GM19351 (cell line): ENCODE measurements at regions not wholly inside any gene's neighbourhood (a gene's known extent, or its start where the extent isn't known, plus 50 kb on each side); places are given as distances from the start of the nearest gene placed in this dataset.
"Not testable (repeated sequence)": the region's sequence is repeated elsewhere in the genome, so short reads cannot be mapped to it uniquely, and the experiment has no call there.

ENCODE experiments used
- ATAC-seq: cut with Tn5 transposase; IDR thresholded peaks from one replicate; pipeline ENCODE4 v1.9.1; 2021; ENCODE audit warnings: mild to moderate bottlenecking, moderate library complexity; ENCODE audit not compliant: unreplicated experiment

GRCh38 chr6:43939281-43940070 lies 169.5 kb downstream of the VEGFA start:
- no peak for ATAC-seq

- no peak for ATAC-seq
Observed at GRCh38 chr6:43938178-43939105, 168.4 kb downstream of the VEGFA start.

GRCh38 chr6:43937236-43938177 lies 167.5 kb downstream of the VEGFA start:
- ATAC-seq: no peak

- no peak for ATAC-seq
Observed at GRCh38 chr6:43936476-43936875, 166.5 kb downstream of the VEGFA start.

- ATAC-seq: no peak
Observed at GRCh38 chr6:43935921-43936439, 166.0 kb downstream of the VEGFA start.

DNA sequence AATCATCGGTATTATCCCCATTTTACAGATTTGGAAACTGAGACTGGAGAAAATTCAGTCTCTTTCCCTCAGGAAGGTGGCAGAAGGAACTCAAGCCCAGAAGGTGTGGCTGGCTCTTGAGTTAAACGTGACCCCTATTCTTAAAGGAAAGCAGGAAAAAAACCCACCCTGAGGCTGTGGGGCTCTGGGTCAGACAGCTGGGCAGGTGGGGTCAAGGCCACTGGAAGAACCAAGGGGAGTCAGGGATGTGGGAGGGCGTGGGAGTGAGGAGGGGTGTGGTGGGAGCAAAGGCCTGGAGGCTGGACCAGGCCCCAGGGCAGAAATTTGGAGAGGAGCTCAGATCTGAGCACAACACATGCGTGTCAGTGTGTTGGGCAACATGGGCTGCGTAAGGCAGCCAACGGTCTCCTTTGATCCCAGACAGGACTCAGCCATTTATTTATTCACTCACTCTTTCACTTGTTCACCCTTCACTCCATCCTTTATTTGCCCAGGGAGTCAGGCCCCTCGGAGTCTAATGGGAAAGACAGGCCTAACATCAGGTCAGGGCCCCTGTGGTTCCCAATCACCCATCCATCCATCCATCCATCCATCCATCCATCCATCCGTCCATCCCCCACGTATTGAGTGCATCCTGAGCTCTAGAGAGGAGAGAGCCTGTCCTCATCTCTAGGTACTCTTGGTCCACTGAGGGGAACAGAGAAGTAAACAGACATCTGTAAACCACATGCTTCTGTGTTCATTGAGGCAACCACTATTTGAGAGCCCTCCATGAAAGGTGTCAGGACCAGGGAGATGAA lies 165.0 kb downstream of the VEGFA start:
- no peak for ATAC-seq

- ATAC-seq: no peak
Observed at GRCh38 chr6:43934183-43934802, 164.3 kb downstream of the VEGFA start.

GRCh38 chr6:43933148-43933885 lies 163.3 kb downstream of the VEGFA start:
- ATAC-seq: no peak

- no peak for ATAC-seq
Observed at GRCh38 chr6:43932259-43933147, 162.5 kb downstream of the VEGFA start.

DNA sequence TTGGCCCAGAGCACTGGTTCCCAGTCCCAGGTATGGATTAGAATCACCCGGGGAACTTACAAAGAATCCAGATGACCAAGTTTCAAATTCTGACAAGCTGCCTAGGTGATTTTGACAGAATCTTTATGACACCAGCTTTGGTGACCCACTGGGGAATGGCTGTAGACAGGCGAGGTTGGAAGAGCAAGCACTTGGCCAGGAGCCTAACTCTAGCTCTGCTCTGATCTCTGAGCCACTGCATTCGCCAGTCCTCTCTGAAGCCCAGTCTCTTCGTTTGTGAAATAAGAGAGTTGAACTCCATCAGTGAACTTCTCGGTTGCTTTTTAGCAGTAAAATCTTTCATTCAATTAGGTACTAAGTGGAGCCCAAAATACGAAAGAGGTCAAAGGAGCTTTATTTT lies 161.2 kb downstream of the VEGFA start:
- ATAC-seq: no peak

- no peak for ATAC-seq
Observed at GRCh38 chr6:43930440-43931154, 160.6 kb downstream of the VEGFA start.

DNA sequence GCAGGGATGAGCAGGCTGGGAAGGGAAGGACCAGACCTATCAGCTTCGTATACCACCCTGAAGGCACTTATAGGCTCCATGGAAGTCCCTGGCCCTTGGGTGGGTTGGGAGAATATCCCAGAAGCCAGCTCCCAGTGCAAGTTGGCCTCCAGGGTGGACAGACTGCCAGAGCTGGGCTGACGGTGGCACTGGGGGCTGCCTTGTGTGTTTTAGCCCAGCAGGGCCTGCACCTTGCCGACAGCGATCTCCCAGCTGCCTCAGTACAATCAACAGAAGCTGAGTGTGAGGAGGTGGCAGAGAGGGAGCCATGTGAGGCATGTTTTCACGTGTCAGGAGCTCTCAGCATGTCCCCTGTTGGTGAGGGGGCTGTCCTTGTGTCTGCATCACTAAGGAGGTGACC lies 159.5 kb downstream of the VEGFA start:
- no peak for ATAC-seq

DNA sequence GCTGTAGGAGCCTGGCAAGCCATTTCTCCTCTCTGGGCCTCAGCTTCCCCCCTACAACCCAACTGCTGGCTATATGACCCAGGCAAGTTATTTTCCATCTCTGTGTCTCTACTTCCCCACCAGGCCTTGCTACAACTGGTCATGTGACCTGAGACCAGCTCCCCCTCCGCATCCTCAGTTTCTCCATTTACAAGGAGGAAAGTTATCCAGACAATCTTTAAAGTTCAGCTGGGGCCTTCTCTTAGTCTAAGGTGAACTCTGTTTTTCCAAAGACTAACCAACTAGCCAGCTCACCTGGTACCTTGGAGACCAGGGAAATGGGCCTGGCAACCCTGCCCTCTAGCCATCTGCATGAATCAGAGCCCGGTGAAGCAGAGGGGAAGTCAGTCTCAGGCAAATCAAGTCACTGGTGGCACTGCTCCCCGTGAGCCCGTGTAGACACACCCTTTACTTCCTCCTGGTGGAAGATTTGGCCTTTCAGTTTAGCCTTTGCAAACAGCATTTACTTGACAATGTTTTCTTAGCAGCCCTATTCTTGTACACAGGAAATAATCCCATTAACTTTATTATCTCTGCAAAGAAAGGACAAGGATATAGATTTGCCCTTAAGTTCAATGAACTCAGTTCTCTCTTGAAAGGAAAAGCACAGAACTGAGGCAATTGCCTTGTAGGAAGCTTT lies 157.7 kb downstream of the VEGFA start:
- ATAC-seq: no peak

GRCh38 chr6:43926634-43927531 lies 156.9 kb downstream of the VEGFA start:
- ATAC-seq: no peak

DNA sequence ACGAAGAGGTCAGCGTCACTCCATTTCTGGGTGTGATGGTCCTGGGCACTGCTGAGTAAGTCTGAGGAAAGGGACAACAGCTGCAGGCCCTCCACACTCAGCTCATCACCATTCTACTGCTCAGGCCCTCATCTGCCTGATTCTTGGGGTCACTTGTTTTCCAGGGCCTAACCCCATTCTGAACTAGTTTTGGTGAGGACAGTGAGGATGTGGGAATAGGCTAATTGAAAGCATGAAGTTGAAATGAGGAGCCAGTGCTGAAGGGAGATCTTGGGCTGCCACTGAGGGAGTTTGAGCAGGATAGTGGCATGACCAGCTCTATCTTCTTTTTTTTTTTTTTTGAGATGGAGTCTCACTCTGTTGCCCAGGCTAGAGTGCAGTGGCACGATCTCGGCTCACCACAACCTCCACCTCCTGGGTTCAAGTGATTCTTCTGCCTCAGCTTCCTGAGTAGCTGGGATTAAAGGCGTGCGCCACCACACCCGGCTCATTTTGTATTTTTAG lies 155.7 kb downstream of the VEGFA start:
- ATAC-seq: not testable (repeated sequence)
